ENCODE measurements at regions not wholly inside any gene's neighbourhood (a gene's known extent, or its start where the extent isn't known, plus 50 kb on each side); places are given as distances from the start of the nearest gene placed in this dataset.

GRCh38 chr15:53462651-53463050 is 296.8 kb downstream of the WDR72 start:
- no peak for DNase-seq

- DNase-seq: no peak
Observed at GRCh38 chr15:53461677-53462076, 297.8 kb downstream of the WDR72 start.

- DNase-seq: no peak
Observed at GRCh38 chr15:53458736-53459135, 300.7 kb downstream of the WDR72 start.

- DNase-seq: no peak
Observed at GRCh38 chr15:53457479-53457878, 302.0 kb downstream of the WDR72 start.

GRCh38 chr15:53454843-53455721 is 304.4 kb downstream of the WDR72 start:
- no peak for DNase-seq

- DNase-seq: no peak
Observed at GRCh38 chr15:53454535-53454842, 305.0 kb downstream of the WDR72 start.

GRCh38 chr15:53453253-53454105 is 306.0 kb downstream of the WDR72 start:
- DNase-seq: no peak

GRCh38 chr15:53448232-53449015 is 311.0 kb downstream of the WDR72 start:
- DNase-seq: no peak

GRCh38 chr15:53447742-53448141 is 311.7 kb downstream of the WDR72 start:
- DNase-seq: no peak

- DNase-seq: no peak
Observed at GRCh38 chr15:53447053-53447574, 312.3 kb downstream of the WDR72 start.

- no peak for DNase-seq
Observed at GRCh38 chr15:53446376-53446775, 313.1 kb downstream of the WDR72 start.

- no peak for DNase-seq
Observed at GRCh38 chr15:53445531-53445930, 313.9 kb downstream of the WDR72 start.

GRCh38 chr15:53437985-53438841 is 321.2 kb downstream of the WDR72 start:
- no peak for DNase-seq

- DNase-seq: no peak
Observed at GRCh38 chr15:53437366-53437765, 322.1 kb downstream of the WDR72 start.

GRCh38 chr15:53434174-53434678 is 325.2 kb downstream of the WDR72 start:
- no peak for DNase-seq

- no peak for DNase-seq
Observed at GRCh38 chr15:53416219-53416940, 343.1 kb downstream of the WDR72 start.

GRCh38 chr15:53414167-53414566 is 345.3 kb downstream of the WDR72 start:
- DNase-seq: no peak

- no peak for DNase-seq
Observed at GRCh38 chr15:53412542-53412941, 346.9 kb downstream of the WDR72 start.

- DNase-seq: no peak
Observed at GRCh38 chr15:53404930-53405493, 354.5 kb downstream of the WDR72 start.

GRCh38 chr15:53401503-53401902 is 358.0 kb downstream of the WDR72 start:
- DNase-seq: no peak

GRCh38 chr15:53400986-53401385 is 358.5 kb downstream of the WDR72 start:
- DNase-seq: no peak
